ENCODE measurements at regions not wholly inside any gene's neighbourhood (a gene's known extent, or its start where the extent isn't known, plus 50 kb on each side); places are given as distances from the start of the nearest gene placed in this dataset.
A peak's percentile ranks its signal among the peaks of the same experiment; 100 is the strongest.

DNA sequence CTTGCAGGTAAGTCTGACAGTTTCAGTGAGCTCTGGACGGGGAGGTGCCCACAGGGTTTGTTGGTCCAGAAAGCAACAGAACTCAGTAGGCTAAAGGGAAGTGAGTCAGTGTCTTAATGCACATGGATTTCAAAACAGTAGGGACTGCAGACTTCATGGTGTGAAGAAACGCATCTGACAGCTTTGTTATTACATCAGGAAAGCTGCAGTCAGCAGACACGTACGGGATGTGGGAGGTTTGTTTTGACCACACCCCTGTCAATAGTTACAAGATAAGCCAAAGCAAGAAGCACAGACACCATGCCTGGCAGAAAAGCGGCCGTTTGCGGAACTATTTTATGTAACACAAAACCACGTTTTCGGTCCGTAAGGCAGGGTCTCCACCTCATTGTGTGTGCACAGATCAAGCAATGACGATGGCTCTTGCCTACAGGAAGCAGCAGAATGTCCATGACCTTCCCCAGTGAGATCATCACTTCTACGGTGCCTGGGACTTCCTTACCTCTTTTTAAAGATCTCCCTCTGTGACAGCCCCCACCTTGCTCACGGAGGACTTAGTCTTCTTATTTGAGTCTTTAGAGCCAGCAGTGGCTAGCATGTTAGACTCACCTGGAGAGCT is 58.2 kb upstream of the FTH1 start (continued):
- TF ChIP-seq CREB1 (IDR thresholded peaks at IDR 0.05; ENCODE audit: low read depth), result peak; percentile 88
- TF ChIP-seq NR2F1 (conservative IDR thresholded peaks at IDR 0.05), result no peak
- TF ChIP-seq, protein P1, sequence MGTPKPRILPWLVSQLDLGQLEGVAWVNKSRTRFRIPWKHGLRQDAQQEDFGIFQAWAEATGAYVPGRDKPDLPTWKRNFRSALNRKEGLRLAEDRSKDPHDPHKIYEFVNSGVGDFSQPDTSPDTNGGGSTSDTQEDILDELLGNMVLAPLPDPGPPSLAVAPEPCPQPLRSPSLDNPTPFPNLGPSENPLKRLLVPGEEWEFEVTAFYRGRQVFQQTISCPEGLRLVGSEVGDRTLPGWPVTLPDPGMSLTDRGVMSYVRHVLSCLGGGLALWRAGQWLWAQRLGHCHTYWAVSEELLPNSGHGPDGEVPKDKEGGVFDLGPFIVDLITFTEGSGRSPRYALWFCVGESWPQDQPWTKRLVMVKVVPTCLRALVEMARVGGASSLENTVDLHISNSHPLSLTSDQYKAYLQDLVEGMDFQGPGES (IDR thresholded peaks at IDR 0.05), result no peak
- TF ChIP-seq BHLHE40 (IDR thresholded peaks at IDR 0.05; ENCODE audit: borderline replicate concordance in 1 of 2, low read depth in 2 of 2, low read length in 1 of 2), result peak in 1 of 2 experiments; percentile 51; a peak in 1 of 4 replicates
- TF ChIP-seq, protein P2, sequence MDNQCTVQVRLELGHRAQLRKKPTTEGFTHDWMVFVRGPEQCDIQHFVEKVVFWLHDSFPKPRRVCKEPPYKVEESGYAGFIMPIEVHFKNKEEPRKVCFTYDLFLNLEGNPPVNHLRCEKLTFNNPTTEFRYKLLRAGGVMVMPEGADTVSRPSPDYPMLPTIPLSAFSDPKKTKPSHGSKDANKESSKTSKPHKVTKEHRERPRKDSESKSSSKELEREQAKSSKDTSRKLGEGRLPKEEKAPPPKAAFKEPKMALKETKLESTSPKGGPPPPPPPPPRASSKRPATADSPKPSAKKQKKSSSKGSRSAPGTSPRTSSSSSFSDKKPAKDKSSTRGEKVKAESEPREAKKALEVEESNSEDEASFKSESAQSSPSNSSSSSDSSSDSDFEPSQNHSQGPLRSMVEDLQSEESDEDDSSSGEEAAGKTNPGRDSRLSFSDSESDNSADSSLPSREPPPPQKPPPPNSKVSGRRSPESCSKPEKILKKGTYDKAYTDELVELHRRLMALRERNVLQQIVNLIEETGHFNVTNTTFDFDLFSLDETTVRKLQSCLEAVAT (IDR thresholded peaks at IDR 0.05), result 0 out of 2 replicates have a peak, but pooled peaks have one; percentile 17
- 0 out of 2 replicates have a peak, but pooled peaks have one; percentile 49 for TF ChIP-seq GABPA (IDR thresholded peaks at IDR 0.05; ENCODE audit: low read depth)
- no peak for TF ChIP-seq TCF7 (IDR thresholded peaks at IDR 0.05; ENCODE audit: borderline replicate concordance)
- peak; percentile 73 for TF ChIP-seq ATF7 (IDR thresholded peaks at IDR 0.05; ENCODE audit: low read depth)
- no peak for TF ChIP-seq SUPT20H (IDR thresholded peaks at IDR 0.05; ENCODE audit: borderline replicate concordance, control insufficient read depth, low read depth, low read length)
- no peak for TF ChIP-seq RAD21 (IDR thresholded peaks at IDR 0.05; ENCODE audit: insufficient read depth, low read depth, low read length)
- peak; percentile 43 to 47; a peak in 2 of 4 replicates for TF ChIP-seq IKZF2 (IDR thresholded peaks at IDR 0.05)
- peak in 1 of 2 experiments; percentile 41; a peak in 1 of 4 replicates for TF ChIP-seq EP300 (IDR thresholded peaks at IDR 0.05; ENCODE audit: borderline replicate concordance in 1 of 2, control insufficient read depth in 1 of 2, low read depth in 2 of 2, low read length in 2 of 2)
- peak; percentile 69; the same call in 1 of the 2 replicates for TF ChIP-seq RUNX3 (IDR thresholded peaks at IDR 0.05; ENCODE audit: low read length)
- 0 out of 2 replicates have a peak, but pooled peaks have one; percentile 13 for TF ChIP-seq EED (IDR thresholded peaks at IDR 0.05; ENCODE audit: low read depth)
- TF ChIP-seq, protein P3, sequence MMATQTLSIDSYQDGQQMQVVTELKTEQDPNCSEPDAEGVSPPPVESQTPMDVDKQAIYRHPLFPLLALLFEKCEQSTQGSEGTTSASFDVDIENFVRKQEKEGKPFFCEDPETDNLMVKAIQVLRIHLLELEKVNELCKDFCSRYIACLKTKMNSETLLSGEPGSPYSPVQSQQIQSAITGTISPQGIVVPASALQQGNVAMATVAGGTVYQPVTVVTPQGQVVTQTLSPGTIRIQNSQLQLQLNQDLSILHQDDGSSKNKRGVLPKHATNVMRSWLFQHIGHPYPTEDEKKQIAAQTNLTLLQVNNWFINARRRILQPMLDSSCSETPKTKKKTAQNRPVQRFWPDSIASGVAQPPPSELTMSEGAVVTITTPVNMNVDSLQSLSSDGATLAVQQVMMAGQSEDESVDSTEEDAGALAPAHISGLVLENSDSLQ (IDR thresholded peaks at IDR 0.05), result peak; percentile 74
- TF ChIP-seq MTA2 (IDR thresholded peaks at IDR 0.05; ENCODE audit: low read depth), result peak; percentile 44; the same call in 1 of the 2 replicates
- TF ChIP-seq IRF4 (IDR thresholded peaks at IDR 0.05; ENCODE audit: low read depth, low read length), result 0 out of 2 replicates have a peak, but pooled peaks have one; percentile 22
- TF ChIP-seq, protein P4, sequence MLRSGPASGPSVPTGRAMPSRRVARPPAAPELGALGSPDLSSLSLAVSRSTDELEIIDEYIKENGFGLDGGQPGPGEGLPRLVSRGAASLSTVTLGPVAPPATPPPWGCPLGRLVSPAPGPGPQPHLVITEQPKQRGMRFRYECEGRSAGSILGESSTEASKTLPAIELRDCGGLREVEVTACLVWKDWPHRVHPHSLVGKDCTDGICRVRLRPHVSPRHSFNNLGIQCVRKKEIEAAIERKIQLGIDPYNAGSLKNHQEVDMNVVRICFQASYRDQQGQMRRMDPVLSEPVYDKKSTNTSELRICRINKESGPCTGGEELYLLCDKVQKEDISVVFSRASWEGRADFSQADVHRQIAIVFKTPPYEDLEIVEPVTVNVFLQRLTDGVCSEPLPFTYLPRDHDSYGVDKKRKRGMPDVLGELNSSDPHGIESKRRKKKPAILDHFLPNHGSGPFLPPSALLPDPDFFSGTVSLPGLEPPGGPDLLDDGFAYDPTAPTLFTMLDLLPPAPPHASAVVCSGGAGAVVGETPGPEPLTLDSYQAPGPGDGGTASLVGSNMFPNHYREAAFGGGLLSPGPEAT (IDR thresholded peaks at IDR 0.05; ENCODE audit: low read depth), result 0 out of 2 replicates have a peak, but pooled peaks have one; percentile 27
- no peak for TF ChIP-seq ZNF207 (IDR thresholded peaks at IDR 0.05; ENCODE audit: borderline replicate concordance)
- no peak for TF ChIP-seq MXI1 (IDR thresholded peaks at IDR 0.05; ENCODE audit: low read depth, low read length)
